Raji (cell line): ENCODE measurements at regions not wholly inside any gene's neighbourhood (a gene's known extent, or its start where the extent isn't known, plus 50 kb on each side); places are given as distances from the start of the nearest gene placed in this dataset.

ENCODE experiments used
- POLR2A ChIP-seq: IDR thresholded peaks from 2 replicates; pipeline ENCODE4 v1.6.1; 2011; ENCODE audit warnings: low read depth, low read length, control low read depth; ENCODE audit not compliant: insufficient read depth

DNA sequence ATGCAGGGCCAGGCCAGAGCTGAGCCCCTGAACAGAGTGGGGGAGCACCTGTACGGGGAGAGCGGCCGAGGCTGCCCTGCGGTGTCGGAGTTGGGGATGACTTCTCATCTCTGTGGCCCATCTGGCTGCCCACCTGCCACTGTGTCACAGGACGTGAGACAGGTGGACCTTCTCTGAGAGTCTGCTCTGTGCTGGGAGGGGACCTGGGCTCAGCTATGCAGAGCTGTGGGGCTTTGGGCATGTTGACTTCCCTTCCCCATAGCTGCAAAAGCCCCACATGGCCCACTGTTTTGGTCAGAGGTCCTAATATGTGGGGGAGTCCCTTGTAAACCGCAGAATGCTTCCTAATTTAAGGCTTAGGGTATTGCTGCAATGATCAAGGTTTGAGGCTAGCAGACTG lies 68.0 kb upstream of the TRPM1 start:
- TF ChIP-seq POLR2A = no peak

DNA sequence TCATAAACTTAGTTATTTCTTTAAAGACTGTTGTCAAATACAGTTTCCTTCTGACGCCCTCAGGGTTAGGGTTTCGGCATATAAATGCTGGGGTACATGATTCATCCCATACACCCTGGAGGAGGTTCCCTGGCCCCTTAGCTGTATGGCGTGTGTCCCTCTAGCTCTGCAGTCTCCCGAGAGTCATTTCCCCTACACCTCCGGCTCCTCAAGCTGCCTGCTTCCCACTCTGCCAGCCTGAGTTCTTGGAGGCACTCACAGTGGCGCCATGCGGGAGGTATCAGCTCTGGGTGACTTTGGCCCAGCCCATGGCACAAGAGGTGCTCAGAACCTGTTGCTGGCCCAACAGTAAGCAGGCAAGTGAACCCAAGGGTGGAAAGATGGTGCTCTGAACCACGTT lies 70.2 kb upstream of the TRPM1 start:
- no peak for TF ChIP-seq POLR2A

DNA sequence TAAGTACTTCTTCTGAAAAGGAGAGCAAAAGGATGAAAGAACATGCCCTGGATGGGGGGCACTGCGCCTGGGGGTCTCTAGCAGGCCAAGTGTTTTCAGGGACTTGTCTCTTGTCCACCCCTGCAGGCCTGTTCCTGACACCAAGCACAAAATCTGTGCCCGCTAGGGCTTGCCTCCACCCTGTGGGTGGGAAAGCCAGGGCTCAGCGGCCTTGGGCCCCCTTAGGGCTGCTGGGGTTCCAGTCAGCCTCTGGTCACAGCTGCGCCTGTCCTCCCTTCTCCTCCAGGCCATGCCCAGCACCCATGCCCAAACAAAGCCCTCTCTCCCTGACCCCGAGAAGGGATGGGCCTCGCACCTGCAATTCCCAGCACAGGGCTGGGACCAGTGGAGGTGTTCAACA lies 71.1 kb upstream of the TRPM1 start:
- no peak for TF ChIP-seq POLR2A

DNA sequence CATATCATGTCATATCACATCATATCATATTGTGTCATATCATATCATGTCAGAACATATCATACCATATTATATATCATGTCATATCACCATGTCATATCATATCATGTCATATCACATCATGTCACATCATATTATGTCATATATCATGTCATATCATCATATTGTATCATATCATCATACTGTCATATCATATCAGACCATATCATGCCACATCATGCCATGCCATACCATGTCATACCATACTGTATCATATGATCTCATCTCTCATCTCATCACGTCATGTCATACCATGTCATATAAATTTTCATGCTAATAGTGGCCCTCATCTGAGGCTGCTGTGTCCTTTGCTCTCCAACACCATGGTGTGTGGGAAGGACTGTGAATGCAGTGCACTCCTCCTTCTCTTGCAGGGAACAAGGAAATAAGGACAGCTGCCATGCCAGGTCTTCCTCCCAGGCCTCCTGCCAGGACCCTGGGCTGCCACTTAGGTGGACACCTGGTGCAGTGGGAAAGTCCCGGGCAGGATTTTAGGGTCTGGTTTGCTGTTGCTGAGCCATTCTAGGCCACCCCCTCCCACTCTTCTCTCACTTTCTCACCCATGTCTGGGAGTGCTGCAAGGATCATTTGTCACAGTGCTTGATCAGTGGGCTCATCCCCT lies 72.4 kb upstream of the TRPM1 start:
- no peak for TF ChIP-seq POLR2A

DNA sequence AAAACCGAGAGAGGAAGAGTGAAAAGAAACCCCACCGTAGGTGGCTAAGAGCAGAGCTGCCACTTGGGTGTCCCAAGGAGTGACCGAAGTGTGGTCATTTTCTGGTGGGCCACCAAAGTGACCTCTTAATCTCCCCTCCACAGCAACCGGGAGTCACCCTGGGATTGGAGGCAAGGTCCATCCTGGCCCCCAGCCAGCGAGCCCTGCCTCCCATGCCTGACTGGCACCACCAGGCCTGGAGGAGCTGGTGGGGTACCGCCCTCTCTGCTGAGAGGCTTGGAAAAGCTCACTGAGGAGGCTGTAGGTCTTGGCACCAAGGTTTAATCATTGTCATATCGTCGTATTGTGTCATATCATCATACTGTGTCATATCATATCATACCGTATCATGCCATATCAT lies 74.0 kb upstream of the TRPM1 start:
- no peak for TF ChIP-seq POLR2A

DNA sequence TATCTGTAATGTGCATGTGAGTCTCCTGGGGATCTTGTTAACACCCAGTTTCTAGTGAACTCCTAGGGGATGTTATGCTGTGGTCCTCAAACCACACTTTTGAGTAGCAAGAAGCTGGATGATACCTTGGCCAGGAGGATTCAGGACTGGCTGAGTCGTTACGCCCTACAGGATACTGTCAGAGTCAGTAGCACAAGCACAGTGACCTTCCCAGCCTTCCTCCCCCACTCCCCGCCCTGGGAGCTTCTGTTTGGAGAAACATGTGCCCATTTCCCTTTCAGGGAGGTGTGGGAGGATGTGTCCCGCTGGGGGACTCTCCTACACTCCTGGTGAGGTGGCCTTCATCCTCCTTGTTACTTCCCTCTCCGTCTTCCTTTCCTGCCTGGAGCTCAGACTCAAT lies 76.4 kb upstream of the TRPM1 start:
- TF ChIP-seq POLR2A = no peak

DNA sequence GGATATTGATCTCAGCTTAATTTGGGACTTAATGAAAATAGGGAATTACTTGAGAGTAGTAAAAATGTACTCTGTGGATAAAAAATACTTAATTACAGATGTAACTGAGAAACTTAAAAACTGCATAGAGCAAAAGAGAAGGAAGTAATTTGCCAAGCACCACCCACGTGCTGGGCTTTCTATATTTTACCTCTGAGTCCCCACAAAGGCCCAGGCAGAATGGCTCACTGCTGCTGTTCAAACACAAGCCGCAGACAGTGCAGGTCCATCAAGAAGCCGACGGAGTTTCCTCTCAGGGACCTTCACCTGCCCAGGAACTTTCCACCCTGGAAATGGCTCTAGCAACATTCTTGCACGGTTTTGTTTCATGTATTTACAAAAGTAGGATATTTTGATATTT lies 77.2 kb upstream of the TRPM1 start:
- TF ChIP-seq POLR2A = no peak

DNA sequence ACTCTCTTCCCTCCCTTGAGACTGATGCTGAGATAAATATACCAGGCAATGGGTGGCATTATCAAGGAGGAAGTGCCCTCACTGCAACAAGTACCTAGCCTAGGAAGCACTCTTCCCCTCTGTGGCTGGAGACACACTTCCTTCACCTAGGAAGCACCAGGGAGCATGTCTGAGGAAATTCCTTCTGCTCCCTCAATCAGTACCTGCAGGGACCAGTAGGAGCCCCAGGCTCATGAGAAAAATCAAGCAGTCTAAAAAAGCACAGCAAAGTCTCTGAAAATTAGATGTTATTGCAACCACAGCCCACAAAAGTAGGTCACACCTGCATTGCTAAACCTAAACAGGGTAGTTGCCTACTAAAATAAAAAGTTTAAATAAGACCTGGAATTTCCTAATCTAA lies 78.2 kb upstream of the TRPM1 start:
- no peak for TF ChIP-seq POLR2A

DNA sequence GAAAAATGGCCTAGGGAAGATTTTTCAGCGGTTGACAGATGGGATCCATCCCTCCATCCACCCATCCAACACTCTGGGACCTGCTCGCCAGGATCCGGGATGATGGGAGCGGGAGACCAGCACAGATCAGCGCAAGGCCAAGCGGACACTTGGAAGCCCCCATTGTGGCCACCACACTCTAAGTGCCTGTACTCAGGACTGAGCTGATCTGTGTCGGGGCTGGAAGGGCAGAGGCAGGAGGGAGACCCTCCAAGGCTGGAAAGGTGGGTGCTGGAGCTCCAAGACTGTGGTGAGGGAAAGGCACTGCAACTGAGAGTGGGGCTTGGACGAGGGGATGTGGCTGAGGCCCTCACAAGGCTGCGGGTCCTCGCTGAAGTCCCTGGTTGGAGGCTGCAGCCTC lies 91.8 kb upstream of the TRPM1 start:
- TF ChIP-seq POLR2A = no peak

DNA sequence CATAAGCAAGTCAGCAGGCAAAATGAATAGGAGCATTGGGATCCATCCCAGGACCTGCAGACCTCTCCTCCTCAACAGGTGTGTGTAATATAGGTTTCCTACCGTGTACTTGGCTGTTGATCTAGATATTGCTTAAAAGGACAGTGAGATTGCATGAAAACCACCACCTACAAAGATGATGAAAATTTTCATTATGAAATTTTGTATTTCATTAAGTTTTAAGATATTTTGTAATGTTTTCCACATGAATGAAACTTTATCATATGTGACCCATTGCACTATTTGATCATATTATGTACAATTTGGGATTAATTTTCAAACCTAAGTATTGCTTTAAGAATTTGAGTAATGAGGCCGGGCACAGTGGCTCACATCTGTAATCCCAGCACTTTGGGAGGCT lies 94.3 kb upstream of the TRPM1 start:
- no peak for TF ChIP-seq POLR2A

DNA sequence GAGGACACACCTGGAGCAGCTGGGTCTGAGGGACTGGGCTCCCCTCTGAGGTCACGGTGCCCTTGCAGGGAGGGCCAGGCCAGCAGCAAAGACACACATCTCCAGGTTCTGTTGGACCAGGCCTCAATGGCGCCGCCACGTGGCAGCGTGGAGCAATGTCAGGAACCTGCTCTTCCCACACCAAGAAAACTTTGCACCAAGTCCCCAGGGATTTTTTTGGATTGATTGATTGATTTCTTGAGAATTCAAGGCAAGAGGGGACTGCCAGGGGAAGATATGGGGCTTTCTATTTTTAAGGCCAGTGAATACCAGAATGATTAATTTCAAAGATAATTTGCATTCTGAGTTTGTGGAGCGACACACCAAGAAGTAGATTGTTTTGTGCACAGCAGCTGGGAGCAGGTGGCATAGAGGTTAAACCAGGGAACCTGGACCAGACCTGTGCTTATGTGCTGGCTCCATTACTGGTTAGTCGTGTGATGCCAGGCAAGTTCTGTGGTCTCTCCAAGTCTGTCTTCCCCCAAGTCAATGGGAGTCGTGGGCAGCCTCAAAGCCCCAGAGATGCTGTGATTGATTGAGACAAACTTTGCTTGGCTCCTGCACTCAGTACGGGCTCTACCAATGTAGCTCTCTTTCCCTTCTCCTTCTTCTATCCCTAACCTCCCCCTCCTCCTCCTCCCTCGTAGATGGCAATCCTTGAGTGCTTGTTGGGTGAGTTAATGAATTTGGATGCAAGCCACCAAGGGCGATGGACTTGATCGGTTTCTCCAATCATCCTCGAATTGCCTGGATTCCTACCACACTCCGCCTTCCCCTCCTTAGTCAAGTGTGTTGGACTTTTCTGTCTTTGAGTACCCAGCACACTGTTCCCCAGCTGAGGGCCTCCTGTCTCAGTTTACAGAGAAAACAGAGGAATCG lies 96.2 kb upstream of the TRPM1 start:
- TF ChIP-seq POLR2A = no peak

DNA sequence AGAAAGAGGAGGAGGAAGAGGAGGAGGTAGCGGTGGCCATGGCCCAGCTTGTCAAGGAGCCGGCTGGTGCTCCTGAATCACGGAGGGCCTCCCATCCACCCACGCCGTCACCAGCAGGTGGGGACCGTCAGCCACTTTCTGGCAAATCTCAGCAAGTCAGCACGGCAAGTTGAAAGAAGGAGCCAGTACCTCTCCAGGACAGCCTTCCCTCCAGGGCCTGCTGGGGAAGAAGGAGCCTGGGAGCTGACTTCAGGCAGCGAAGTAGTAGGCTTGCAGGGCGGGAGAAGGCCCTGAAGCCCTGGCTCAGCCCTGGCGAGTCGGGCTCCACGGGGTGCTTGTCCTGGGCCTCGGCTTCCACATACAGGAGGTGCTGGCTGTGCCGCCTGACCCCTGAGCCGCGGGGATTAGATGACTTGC lies 99.2 kb upstream of the TRPM1 start:
- TF ChIP-seq POLR2A = no peak

DNA sequence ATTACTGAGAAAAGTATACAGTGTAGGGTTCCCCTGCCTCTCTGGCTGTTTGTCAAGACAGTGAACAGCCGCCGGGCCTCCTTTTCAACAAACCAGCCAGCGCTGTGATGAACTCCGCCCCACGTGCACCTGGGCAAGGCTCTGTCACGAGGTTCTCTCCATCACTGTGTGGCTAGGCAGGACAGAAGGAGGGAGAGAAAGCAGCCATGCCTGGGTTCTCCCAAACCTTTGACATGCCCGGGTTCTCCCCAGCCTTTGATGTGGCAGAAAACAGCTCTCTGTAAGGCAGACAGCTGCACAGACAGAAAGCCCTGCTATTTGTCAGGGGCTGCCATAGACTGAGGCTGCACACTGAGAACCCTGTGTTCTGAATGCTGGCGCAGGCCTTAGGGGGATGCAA lies 101.4 kb upstream of the TRPM1 start:
- TF ChIP-seq POLR2A = no peak

DNA sequence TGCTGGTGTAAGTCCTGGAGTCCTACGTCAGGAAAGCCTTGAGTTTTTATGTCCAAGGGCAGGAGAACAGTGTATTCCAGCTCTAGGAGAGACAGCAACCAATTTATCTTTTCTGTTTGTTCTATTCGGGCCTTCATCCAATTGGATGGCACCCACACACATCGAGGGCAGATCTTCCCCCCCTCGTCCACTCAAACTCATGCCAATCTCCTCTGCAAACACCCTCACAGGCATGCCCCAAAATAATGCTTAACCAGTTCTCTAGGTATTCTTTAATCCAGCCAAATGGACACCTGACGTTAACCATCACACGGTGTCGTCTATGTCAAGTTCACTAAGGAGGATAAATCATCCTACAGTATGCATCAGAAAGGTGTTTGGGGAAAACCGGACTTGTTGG lies 102.5 kb upstream of the TRPM1 start:
- TF ChIP-seq POLR2A = no peak

DNA sequence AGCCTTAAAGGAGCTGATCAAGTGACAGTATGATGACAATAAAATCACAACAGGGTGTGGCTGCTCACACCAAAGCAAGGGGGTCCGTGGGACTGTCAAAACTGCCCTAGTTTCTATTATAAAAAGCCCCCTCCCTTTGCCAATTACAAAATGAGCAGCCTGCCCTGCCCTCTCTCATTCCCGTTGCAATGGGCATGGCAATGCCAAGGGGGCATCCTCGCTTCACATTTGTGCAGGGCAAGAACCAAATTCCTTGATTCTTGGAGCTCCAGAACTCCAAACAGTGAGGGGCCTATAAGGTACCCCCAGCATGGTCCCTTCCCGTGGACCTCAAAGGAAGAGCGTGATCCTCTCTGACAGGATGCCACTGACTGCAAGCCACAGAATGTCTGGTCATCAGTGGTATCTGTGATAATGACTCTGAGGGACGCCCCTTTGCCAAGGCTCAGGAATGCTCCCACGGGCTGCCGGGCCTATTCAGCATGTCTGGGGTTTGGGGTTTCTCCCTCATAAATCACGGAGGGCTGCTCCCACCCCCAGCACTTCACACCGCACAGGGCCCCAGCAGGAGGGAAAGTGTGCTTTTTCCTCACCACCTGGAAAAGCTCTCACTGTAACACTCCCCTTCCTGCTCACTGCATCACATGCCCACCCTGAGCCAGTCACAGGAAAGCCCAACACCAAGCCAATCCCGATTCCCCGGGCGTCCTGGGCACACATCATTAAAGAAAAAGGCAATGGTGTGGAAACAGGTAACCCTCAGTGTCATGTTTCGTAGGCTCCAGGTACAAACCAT lies 105.1 kb upstream of the TRPM1 start:
- TF ChIP-seq POLR2A = no peak

DNA sequence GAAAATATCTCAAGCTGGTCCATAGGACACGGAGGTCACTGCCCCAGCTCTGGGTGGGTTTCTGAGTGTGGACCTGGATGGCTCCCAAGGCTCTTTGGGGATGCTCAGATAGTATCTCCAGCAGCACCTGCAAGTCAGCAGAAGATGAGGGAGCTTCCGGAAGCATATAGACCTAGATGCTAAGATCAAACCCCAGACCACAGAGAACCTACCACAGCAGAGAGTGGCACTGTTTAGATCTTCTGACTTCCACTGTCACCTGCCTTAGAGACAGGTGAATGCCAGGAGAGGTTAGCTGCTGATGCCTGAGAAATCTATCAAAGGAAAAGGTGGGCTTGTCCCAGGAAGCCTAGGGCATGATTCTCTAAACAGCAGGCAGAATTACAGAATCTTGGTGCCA lies 105.7 kb upstream of the TRPM1 start:
- TF ChIP-seq POLR2A = no peak
